ENCODE measurements at regions not wholly inside any gene's neighbourhood (a gene's known extent, or its start where the extent isn't known, plus 50 kb on each side); places are given as distances from the start of the nearest gene placed in this dataset.
"Not testable (repeated sequence)": the region's sequence is repeated elsewhere in the genome, so short reads cannot be mapped to it uniquely, and the experiment has no call there.

GRCh38 chr6:68247782-68248181 is 387.3 kb upstream of the ADGRB3 start:
- H3K4me1 Mint-ChIP-seq, result no peaks in the 10 kb centered on the region
- H3K27me3 Mint-ChIP-seq (ENCODE audit: low read depth in 3 of 3), result peaks cover 0 to under 1% (median 0%) of the 10 kb centered on the region in 3 donors
- no peak overlapping the region for H3K4me3 Mint-ChIP-seq
- H3K36me3 Mint-ChIP-seq, result peaks cover 0 to 4% (median 0%) of the 10 kb centered on the region in 3 donors
- no peak overlapping the region for H3K27ac Mint-ChIP-seq
- H3K9me3 Mint-ChIP-seq, result peaks cover 12 to 49% (median 33%) of the 10 kb centered on the region in 6 donors
- DNase-seq, result no peak

GRCh38 chr6:68240726-68241125 is 394.4 kb upstream of the ADGRB3 start:
- no peak overlapping the region for H3K4me3 Mint-ChIP-seq
- H3K27ac Mint-ChIP-seq, result no peak overlapping the region
- peaks cover 14 to 54% (median 21%) of the 10 kb centered on the region in 6 donors for H3K9me3 Mint-ChIP-seq
- peaks cover 0 to 4% (median 0%) of the 10 kb centered on the region in 3 donors for H3K36me3 Mint-ChIP-seq
- no peaks in the 10 kb centered on the region for H3K4me1 Mint-ChIP-seq
- no peaks in the 10 kb centered on the region for H3K27me3 Mint-ChIP-seq (ENCODE audit: low read depth in 3 of 3)
- no peak for DNase-seq

GRCh38 chr6:68239034-68239433 is 396.0 kb upstream of the ADGRB3 start:
- Mint-ChIP-seq H3K4me3 (no peak overlapping the region), H3K9me3 (peaks cover 8 to 45% (median 15%) of the 10 kb centered on the region in 6 donors), H3K36me3 (no peaks in the 10 kb centered on the region), H3K27me3 (ENCODE audit: low read depth in 3 of 3) (no peaks in the 10 kb centered on the region), H3K4me1 (no peaks in the 10 kb centered on the region), H3K27ac (no peak overlapping the region)
- no peak for DNase-seq

- H3K27me3 Mint-ChIP-seq (ENCODE audit: low read depth in 3 of 3), result no peaks in the 10 kb centered on the region
- DNase-seq, result no peak
- no peaks in the 10 kb centered on the region for H3K4me1 Mint-ChIP-seq
- H3K4me3 Mint-ChIP-seq, result no peak overlapping the region
- H3K27ac Mint-ChIP-seq, result no peak overlapping the region
- H3K9me3 Mint-ChIP-seq, result peaks cover 7 to 42% (median 18%) of the 10 kb centered on the region in 6 donors
- H3K36me3 Mint-ChIP-seq, result peaks cover 0 to 4% (median 0%) of the 10 kb centered on the region in 3 donors
Measured at GRCh38 chr6:68238097-68238601, 396.9 kb upstream of the ADGRB3 start.

- Mint-ChIP-seq H3K9me3 (peaks cover 4 to 42% (median 18%) of the 10 kb centered on the region in 6 donors), H3K27me3 (ENCODE audit: low read depth in 3 of 3) (no peaks in the 10 kb centered on the region), H3K27ac (no peak overlapping the region), H3K4me3 (no peak overlapping the region), H3K36me3 (peaks cover 0 to 4% (median 0%) of the 10 kb centered on the region in 3 donors), H3K4me1 (no peaks in the 10 kb centered on the region)
- DNase-seq, result no peak
Measured at GRCh38 chr6:68237205-68237604, 397.9 kb upstream of the ADGRB3 start.

GRCh38 chr6:68235326-68235784 is 399.7 kb upstream of the ADGRB3 start:
- no peak for DNase-seq
- no peaks in the 10 kb centered on the region for H3K27me3 Mint-ChIP-seq (ENCODE audit: low read depth in 3 of 3)
- peaks cover 0 to 4% (median 0%) of the 10 kb centered on the region in 3 donors for H3K36me3 Mint-ChIP-seq
- H3K27ac Mint-ChIP-seq, result no peak overlapping the region
- H3K4me1 Mint-ChIP-seq, result no peaks in the 10 kb centered on the region
- H3K4me3 Mint-ChIP-seq, result no peak overlapping the region
- H3K9me3 Mint-ChIP-seq, result peaks cover 3 to 43% (median 19%) of the 10 kb centered on the region in 6 donors

DNA sequence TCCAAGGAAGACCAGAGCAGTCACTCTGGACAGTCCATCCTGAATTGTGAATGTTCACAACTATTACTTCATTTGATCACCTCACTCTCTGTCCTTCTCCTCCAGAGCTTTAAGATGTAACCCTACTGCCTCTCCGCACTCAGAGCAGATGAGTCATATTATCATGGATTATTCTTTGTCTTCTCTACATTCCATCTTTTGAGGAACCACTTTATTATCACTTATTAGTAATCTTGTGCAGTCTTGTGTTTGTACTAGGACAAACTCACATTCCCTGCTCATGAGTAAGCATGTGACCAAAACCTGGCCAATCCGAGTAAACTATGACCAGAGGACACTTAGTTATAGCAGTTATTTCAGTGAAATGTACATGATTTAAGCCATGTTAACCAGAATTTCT is 401.5 kb upstream of the ADGRB3 start:
- Mint-ChIP-seq H3K4me3 (no peak overlapping the region), H3K9me3 (peaks cover 0 to 36% (median 14%) of the 10 kb centered on the region in 6 donors), H3K4me1 (no peaks in the 10 kb centered on the region), H3K27ac (no peak overlapping the region), H3K27me3 (ENCODE audit: low read depth in 3 of 3) (no peaks in the 10 kb centered on the region), H3K36me3 (peaks cover 0 to 4% (median 0%) of the 10 kb centered on the region in 3 donors)
- DNase-seq, result no peak

GRCh38 chr6:68229566-68229965 is 405.5 kb upstream of the ADGRB3 start:
- no peak overlapping the region for H3K4me3 Mint-ChIP-seq
- no peak overlapping the region for H3K27ac Mint-ChIP-seq
- no peak for DNase-seq

DNA sequence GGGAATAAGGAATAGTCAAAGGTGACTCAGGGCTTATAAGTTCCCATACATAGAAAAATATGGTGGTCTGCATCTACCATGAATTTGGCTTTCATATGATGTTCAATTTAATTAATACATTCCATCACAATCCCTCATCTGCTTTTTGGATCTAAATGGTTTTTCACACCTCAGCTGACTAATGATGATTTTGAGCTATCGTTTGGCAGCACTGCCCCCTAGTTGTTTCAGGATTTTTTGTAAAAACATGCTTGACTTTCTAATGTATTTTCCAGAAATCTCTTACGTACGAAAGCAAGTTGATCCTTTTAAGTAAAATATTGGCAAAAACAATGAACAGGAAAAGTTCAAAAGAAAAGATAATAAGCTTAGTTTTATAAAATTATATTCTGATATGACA is 408.6 kb upstream of the ADGRB3 start:
- Mint-ChIP-seq H3K4me3 (no peak overlapping the region), H3K4me1 (no peaks in the 10 kb centered on the region), H3K27ac (no peak overlapping the region), H3K27me3 (ENCODE audit: low read depth in 3 of 3) (no peaks in the 10 kb centered on the region), H3K9me3 (peaks cover 2 to 35% (median 18%) of the 10 kb centered on the region in 6 donors), H3K36me3 (no peaks in the 10 kb centered on the region)
- no peak for DNase-seq

More at GRCh38 chr6:68229566-68229965, 405.5 kb upstream of the ADGRB3 start:
- Mint-ChIP-seq H3K9me3 (peaks cover 2 to 35% (median 12%) of the 10 kb centered on the region in 6 donors), H3K36me3 (peaks cover 0 to 4% (median 0%) of the 10 kb centered on the region in 3 donors), H3K27me3 (ENCODE audit: low read depth in 3 of 3) (no peaks in the 10 kb centered on the region), H3K4me1 (no peaks in the 10 kb centered on the region)

- Mint-ChIP-seq H3K4me3 (no peak overlapping the region), H3K9me3 (peaks cover 0 to 35% (median 20%) of the 10 kb centered on the region in 6 donors), H3K36me3 (no peaks in the 10 kb centered on the region), H3K4me1 (no peaks in the 10 kb centered on the region), H3K27me3 (ENCODE audit: low read depth in 3 of 3) (no peaks in the 10 kb centered on the region), H3K27ac (no peak overlapping the region)
- no peak for DNase-seq
Measured at GRCh38 chr6:68225729-68226128, 409.4 kb upstream of the ADGRB3 start.

DNA sequence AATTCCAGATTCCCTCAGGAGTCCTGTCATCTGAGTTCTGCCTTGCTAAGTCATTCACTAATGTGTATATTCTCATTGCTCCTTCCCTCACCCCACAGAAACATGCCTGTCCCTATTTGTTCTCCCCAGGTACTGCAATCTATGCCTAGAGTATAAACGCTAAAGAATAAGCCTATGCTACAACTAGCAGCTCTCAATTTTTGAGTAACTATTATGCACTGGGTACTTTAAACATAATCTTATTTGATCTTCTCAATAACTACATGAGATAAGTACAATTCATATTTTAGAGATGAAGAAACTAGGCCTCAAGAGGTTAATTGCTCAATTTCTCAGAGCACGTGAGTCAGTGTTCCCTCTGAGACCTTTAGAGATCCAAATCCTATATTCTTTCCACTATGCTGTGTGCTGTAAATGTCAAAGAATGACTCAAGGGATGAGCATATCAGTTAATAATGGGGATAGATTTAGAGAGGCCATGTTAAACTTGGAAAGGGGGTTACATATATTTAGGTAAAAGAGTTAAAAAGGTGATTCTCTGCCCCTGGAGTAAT is 423.8 kb upstream of the ADGRB3 start:
- H3K9me3 Mint-ChIP-seq, result peaks cover 22 to 68% (median 50%) of the 10 kb centered on the region in 6 donors
- H3K4me3 Mint-ChIP-seq, result no peak overlapping the region
- no peaks in the 10 kb centered on the region for H3K4me1 Mint-ChIP-seq
- peaks cover 0 to 4% (median 0%) of the 10 kb centered on the region in 3 donors for H3K36me3 Mint-ChIP-seq
- H3K27me3 Mint-ChIP-seq (ENCODE audit: low read depth in 3 of 3), result peaks cover 0 to 3% (median 2%) of the 10 kb centered on the region in 3 donors
- H3K27ac Mint-ChIP-seq, result no peak overlapping the region
- no peak for DNase-seq

- not testable (repeated sequence) for H3K36me3 Mint-ChIP-seq; H3K4me1 Mint-ChIP-seq; DNase-seq; H3K27me3 Mint-ChIP-seq (ENCODE audit: low read depth in 3 of 3); H3K4me3 Mint-ChIP-seq; H3K27ac Mint-ChIP-seq
- peaks cover 17 to 54% (median 28%) of the 10 kb centered on the region in 6 donors for H3K9me3 Mint-ChIP-seq
Measured at GRCh38 chr6:68207612-68208011, 427.5 kb upstream of the ADGRB3 start.

DNA sequence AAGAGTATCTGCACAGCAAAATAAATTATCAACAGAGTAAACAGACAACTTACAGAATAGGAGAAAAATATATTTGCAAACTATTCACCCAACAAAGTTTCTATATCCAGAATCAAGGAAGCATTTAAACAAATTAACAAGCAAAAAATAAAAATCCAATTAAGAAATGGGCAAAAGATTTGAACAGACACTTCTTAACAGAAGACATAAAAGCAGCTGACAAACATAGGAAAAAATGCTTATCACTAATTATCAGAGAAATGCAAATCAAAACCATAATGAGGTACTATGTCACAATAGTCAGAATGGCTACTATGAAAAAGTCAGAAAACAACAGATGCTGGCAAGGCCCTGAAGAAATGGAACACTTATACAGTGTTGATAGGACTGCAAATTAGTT is 434.2 kb upstream of the ADGRB3 start:
- no peaks in the 10 kb centered on the region for H3K27me3 Mint-ChIP-seq (ENCODE audit: low read depth in 3 of 3)
- H3K9me3 Mint-ChIP-seq, result peaks cover 15 to 51% (median 28%) of the 10 kb centered on the region in 6 donors
- no peak overlapping the region for H3K27ac Mint-ChIP-seq
- no peaks in the 10 kb centered on the region for H3K4me1 Mint-ChIP-seq
- H3K4me3 Mint-ChIP-seq, result no peak overlapping the region
- DNase-seq, result no peak
- no peaks in the 10 kb centered on the region for H3K36me3 Mint-ChIP-seq

GRCh38 chr6:68197356-68197755 is 437.7 kb upstream of the ADGRB3 start:
- Mint-ChIP-seq H3K9me3 (peaks cover 12 to 60% (median 30%) of the 10 kb centered on the region in 6 donors), H3K4me3 (no peak overlapping the region), H3K27me3 (ENCODE audit: low read depth in 3 of 3) (no peaks in the 10 kb centered on the region), H3K27ac (no peak overlapping the region), H3K36me3 (no peaks in the 10 kb centered on the region), H3K4me1 (no peaks in the 10 kb centered on the region)
- no peak for DNase-seq

DNA sequence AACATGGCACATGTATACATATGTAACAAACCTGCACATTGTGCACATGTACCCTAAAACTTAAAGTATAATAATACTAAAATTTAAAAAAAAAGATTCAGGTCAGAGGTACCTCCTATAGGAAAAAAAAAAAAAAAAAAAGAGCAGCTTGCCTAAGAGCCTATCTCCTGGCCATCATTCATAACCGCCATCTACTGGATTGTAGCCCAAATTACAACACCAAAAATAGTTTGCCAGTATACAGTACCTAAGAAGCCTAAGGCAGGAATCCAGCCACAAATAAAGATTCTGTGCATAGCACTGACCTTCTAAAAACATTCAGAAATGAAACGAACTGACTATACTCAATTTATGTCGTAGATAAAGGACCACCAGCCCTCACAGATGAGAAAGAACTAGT is 438.4 kb upstream of the ADGRB3 start:
- no peak overlapping the region for H3K4me3 Mint-ChIP-seq
- no peaks in the 10 kb centered on the region for H3K36me3 Mint-ChIP-seq
- no peaks in the 10 kb centered on the region for H3K27me3 Mint-ChIP-seq (ENCODE audit: low read depth in 3 of 3)
- no peaks in the 10 kb centered on the region for H3K4me1 Mint-ChIP-seq
- no peak overlapping the region for H3K27ac Mint-ChIP-seq
- DNase-seq, result no peak
- peaks cover 12 to 63% (median 32%) of the 10 kb centered on the region in 6 donors for H3K9me3 Mint-ChIP-seq
